Large intestine (tissue), 3 donors: ENCODE measurements at regions not wholly inside any gene's neighbourhood (a gene's known extent, or its start where the extent isn't known, plus 50 kb on each side); places are given as distances from the start of the nearest gene placed in this dataset.

Source experiments
- DNase-seq, 2 donors: peaks; one replicate each; pipeline versions ENCODE4 v3.0.0 to v3.0.0-alpha.2; 2013
- H3K27ac ChIP-seq: one replicate; pipeline ENCODE4 v1.5.1; 2013; ENCODE audit warnings: low read length
- H3K27me3 ChIP-seq: 2 replicates; pipeline ENCODE4 v1.6.1; 2013; ENCODE audit warnings: low read length; ENCODE audit not compliant: control insufficient read depth, insufficient read depth
- H3K36me3 ChIP-seq: 2 replicates; pipeline ENCODE4 v1.6.1; 2013; ENCODE audit warnings: low read length; ENCODE audit not compliant: control insufficient read depth, insufficient read depth
- H3K4me1 ChIP-seq: one replicate; pipeline ENCODE4 v1.6.1; 2013; ENCODE audit warnings: low read length; ENCODE audit not compliant: control insufficient read depth, insufficient read depth
- H3K4me3 ChIP-seq: one replicate; pipeline ENCODE4 v1.5.1; 2013; ENCODE audit warnings: low read length
- H3K9me3 ChIP-seq: one replicate; pipeline ENCODE4 v1.6.1; 2013; ENCODE audit warnings: mild to moderate bottlenecking, low read depth, low read length, moderate library complexity; ENCODE audit not compliant: control insufficient read depth
- WGBS: methylation state at CpG from one replicate; pipeline ENCODE4 v1.1.5; 2013; ENCODE audit warnings: low lambda C conversion rate; ENCODE audit not compliant: insufficient coverage; 5-methylcytosine and 5-hydroxymethylcytosine counted together

DNA sequence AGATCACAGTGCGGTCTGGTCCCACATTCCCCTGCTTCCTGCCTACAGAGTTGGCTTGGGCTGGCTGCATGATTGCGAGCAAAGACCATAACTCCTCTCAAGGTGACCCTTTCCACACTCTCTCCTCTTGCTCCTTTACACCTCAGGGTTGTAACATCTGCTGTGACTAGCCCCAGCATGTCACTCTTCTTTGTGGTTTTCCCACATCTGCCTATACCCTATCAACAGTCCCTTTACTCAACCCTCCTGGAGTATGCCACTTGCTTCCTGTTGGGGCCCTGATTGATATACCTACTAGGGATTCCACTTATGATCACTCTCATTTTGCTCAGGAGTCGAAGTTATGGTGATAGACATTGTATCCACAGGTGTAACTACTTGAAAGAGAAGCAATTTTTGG, 58.9 kb upstream of the SGK1 start:
- Histone ChIP-seq H3K4me3 (no peak overlapping the region), H3K9me3 (no peaks in the 10 kb centered on the region), H3K4me1 (peaks cover 33% of the 10 kb centered on the region), H3K27me3 (no peaks in the 10 kb centered on the region), H3K36me3 (no peaks in the 10 kb centered on the region), H3K27ac (no peak overlapping the region)
- no peak for DNase-seq
- 82% methylated on average over 2 of the region's 3 CpGs for WGBS

DNA sequence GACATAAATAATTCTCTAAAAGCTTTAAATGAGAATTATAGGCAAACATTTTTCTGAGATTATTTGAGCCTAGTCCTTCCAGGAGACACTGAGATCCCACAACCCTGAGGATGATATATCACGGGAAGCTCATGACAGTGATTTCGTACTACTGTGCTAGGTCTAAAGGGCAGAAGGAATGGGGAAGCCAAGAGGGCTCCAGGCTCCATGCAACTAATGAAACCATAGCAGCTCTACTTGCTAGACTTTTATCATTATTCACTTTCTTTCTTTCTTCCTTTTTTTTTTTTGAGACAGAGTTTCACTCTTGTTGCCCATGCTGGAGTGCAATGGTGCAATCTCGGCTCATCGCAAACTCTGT, 57.3 kb upstream of the SGK1 start:
- H3K4me1 ChIP-seq: peaks cover 33% of the 10 kb centered on the region
- H3K36me3 ChIP-seq: no peaks in the 10 kb centered on the region
- no peaks in the 10 kb centered on the region for H3K9me3 ChIP-seq
- peak overlapping the region; percentile 45 for H3K27ac ChIP-seq
- H3K27me3 ChIP-seq: no peaks in the 10 kb centered on the region
- no peak overlapping the region for H3K4me3 ChIP-seq
- DNase-seq: peak; percentile 27 to 64
- no CpG with 5 or more reads among the region's 4 CpGs for WGBS

DNA sequence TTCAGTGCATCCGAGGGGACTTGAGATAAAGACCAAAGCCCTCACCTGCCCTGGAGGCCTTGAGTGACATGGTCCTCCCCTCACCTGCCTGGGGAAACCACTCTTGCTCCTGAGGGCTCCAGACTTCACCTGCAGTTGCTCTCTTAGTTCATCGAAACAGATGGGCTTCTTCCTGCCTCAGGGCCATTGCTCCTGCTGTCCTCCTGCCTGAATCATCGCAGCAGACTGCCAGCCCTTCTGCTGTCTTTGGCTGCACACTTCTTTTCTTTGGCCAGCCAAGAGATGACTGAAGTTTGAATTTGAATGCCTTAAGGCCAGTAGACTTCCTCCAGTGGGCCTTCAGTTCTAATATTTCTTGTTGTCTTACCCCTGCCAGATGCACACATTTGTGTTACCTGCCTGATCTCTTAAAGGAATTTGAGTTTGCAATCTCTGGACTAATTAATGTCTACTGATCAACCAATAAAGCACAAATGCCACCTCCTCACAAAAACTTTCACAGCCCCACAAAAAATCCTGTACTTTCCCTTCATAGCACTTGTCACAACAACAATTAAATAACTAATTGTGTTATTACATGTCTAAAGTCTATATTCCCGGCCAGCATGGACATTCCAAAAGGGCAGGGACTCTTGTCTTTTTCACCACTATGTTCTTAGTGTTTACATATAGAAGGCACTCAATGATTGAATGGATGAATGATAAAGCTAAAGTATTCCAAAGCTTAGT, 56.7 kb upstream of the SGK1 start:
- DNase-seq: no peak
- Histone ChIP-seq H3K36me3 (no peaks in the 10 kb centered on the region), H3K4me1 (peaks cover 31% of the 10 kb centered on the region), H3K4me3 (no peak overlapping the region), H3K27me3 (no peaks in the 10 kb centered on the region), H3K9me3 (no peaks in the 10 kb centered on the region), H3K27ac (peak overlapping the region; percentile 45)
- no CpG with 5 or more reads among the region's 4 CpGs for WGBS

DNA sequence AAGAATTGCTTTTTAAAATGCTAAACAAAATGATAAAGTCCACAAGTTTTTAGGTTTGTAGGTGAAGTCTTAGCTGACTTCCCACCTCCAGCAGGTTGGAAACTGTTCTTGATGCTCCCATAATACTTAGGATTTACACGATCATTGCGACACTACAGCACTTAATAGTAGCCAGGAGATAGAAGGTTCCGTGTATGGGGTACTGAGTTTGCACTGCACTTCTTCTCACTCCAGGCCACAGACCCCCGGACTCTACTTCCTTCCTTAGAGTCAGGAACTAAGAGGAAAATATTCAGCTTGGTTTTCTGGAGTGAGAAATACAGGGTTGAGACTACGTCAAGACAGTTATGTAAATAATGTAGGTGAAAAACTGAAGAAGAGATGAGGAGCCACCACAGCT, 56.1 kb upstream of the SGK1 start:
- Histone ChIP-seq H3K27ac (peak overlapping the region; percentile 80), H3K27me3 (no peaks in the 10 kb centered on the region), H3K4me3 (no peak overlapping the region), H3K9me3 (no peaks in the 10 kb centered on the region), H3K36me3 (no peaks in the 10 kb centered on the region), H3K4me1 (peaks cover 26% of the 10 kb centered on the region)
- WGBS: no CpG with 5 or more reads among the region's 5 CpGs
- no peak for DNase-seq

DNA sequence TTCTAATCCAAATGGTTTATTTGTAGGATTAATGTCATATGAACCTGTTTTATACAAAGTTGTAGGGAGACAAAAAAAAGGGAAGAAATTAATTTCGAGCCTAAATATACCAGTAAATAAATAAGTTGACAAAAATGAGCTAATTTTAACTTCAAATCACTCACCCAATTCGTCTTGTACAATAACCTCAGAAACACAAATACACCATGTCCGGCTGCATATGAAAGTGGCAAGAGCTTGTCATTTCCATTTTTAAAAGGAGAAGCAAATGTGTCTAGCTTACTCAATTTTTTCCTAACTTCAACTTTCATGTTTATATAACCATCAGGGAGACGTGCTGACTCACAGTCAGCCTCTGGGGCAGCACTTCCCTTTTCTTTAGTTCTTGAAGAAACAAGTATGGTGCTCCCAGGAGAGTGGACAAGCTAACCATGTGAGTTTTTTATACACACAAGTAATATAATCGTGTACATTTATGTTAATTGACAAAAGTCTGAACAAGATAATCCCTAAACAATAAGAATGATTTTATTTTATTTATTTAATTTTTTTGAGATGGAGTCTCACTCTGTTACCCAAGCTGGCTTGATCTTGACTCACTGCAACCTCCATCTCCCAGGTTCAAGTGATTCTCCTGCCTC, 55.5 kb upstream of the SGK1 start:
- H3K9me3 ChIP-seq: no peaks in the 10 kb centered on the region
- H3K27me3 ChIP-seq: no peaks in the 10 kb centered on the region
- 52% methylated on average over 3 of the region's 5 CpGs for WGBS
- peaks cover 24% of the 10 kb centered on the region for H3K4me1 ChIP-seq
- H3K27ac ChIP-seq: peak overlapping the region; percentile 80
- H3K4me3 ChIP-seq: no peak overlapping the region
- DNase-seq: peak; percentile 12 to 49
- no peaks in the 10 kb centered on the region for H3K36me3 ChIP-seq

DNA sequence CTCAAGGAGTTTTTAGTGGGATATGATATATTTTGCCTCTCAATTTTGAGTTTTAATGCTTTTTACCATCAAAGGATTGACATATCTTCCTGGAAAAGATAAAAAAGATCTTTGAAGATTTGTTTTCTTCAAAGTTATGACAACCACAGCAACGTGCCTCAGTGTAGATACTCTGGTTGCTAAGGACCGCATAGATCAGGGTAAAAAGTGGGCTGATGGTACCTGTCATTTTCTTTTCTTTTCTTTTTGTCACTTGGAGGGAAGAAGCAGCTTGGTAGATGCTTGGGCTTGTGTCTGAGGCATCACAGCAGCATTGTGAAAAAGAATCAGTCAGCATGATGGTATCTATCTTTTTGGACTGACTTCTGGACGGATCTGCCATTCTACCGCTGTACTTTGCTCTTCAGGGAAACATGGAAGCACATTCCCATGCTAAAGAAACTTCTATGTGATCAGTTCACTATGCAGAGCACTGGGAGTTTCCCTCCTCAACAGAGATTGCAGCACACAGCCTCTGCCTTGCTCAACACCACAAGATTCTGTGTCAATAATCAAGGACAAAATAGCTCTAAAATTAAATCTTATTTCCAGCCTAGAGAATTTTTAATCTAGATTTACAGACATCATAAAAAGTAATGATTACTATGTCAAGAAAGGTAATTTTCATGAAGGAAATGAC, 54.8 kb upstream of the SGK1 start:
- Histone ChIP-seq H3K27me3 (no peaks in the 10 kb centered on the region), H3K27ac (peak overlapping the region; percentile 80), H3K4me3 (no peak overlapping the region), H3K9me3 (no peaks in the 10 kb centered on the region), H3K36me3 (no peaks in the 10 kb centered on the region), H3K4me1 (peaks cover 24% of the 10 kb centered on the region)
- WGBS: no CpG with 5 or more reads among the region's 4 CpGs
- peak; percentile 83 to 90 for DNase-seq

DNA sequence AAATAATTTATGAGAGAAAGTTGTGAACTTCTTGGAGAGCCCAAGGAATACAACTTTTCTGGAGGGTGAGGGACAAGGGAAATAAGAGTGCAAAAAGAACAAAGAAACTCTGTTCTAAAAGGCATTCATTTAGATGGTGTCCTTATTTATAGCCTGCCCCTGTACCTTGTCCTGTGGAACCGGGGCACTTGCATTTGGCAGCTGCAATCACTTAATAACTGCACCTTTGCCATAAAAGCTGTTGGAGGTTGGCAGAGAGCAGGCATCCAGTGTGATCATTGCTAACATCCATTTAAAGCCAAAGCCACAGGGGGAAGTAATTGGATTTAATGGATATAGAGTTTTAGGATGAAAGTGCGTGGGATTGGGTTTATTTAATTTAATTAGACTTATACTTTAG, 50.8 kb upstream of the SGK1 start:
- 88% methylated on average over 1 of the region's 2 CpGs for WGBS
- Histone ChIP-seq H3K27ac (peak overlapping the region; percentile 45), H3K36me3 (no peaks in the 10 kb centered on the region), H3K4me3 (no peak overlapping the region), H3K9me3 (no peaks in the 10 kb centered on the region), H3K4me1 (peaks cover 11% of the 10 kb centered on the region), H3K27me3 (no peaks in the 10 kb centered on the region)
- peak; percentile 20 to 61 for DNase-seq
